HG02973 (cell line): ENCODE measurements at regions not wholly inside any gene's neighbourhood (a gene's known extent, or its start where the extent isn't known, plus 50 kb on each side); places are given as distances from the start of the nearest gene placed in this dataset.
"Not testable (repeated sequence)": the region's sequence is repeated elsewhere in the genome, so short reads cannot be mapped to it uniquely, and the experiment has no call there.

Experiments used
- ATAC-seq: cut with Tn5 transposase; IDR thresholded peaks from one replicate; pipeline ENCODE4 v1.9.1; 2021; ENCODE audit warnings: moderate library complexity; ENCODE audit not compliant: unreplicated experiment

DNA sequence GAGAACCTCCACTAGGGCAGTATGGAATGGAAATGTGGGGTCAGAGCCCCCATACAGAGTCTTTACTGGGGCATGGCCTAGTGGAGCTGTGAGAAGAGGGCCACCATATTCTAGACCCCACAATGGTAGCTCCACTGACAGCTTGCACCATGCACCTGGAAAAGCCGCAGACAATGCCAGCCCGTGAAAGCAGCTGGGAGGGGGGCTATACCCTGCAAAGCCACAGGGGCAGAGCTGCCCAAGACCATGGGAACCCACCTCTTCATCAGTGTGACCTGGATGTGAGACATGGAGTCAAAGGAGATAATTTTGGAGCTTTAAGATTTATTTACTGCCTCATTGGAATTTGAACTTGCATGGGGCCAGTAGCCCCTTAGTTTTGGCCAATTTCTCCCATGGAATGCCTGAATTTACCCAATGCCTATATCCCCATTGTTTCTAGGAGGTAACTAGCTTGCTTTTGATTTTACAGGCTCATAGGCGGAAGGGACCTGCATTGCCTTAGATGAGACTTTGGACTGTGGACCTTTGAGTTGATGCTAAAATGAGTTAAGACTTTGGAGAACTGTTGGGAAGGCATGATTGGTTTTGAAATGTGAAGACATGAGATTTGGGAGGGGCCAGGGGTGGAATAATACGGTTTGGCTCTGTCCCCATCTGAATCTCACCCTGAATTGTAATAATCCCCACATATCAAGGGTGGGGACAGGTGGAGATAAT, 89.4 kb upstream of the MAMLD1 start:
- not testable (repeated sequence) for ATAC-seq

DNA sequence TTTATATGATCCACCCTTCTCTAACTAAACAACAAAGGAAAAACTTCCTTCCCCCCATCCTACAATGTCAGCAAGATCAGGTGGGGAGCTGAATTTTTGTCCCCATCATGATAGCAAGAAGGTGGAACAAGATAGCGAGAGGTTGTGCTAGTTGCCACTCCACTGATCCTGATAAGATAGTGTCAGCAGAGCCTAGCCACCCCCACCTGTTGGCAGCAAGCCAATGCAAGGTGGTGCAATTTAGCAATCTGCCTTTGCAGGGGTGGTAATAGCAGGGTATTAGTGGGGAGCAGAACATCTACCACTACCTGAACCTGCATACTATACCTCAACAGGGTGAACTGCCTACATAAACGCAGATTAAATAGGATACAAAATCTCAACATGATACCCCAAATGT, 80.2 kb upstream of the MAMLD1 start:
- no peak for ATAC-seq

- ATAC-seq = no peak
Measured at GRCh38 chrX:150291014-150291413, 72.1 kb upstream of the MAMLD1 start.

GRCh38 chrX:150293311-150294013, 69.7 kb upstream of the MAMLD1 start:
- no peak for ATAC-seq

GRCh38 chrX:150298841-150299551, 64.1 kb upstream of the MAMLD1 start:
- no peak for ATAC-seq

DNA sequence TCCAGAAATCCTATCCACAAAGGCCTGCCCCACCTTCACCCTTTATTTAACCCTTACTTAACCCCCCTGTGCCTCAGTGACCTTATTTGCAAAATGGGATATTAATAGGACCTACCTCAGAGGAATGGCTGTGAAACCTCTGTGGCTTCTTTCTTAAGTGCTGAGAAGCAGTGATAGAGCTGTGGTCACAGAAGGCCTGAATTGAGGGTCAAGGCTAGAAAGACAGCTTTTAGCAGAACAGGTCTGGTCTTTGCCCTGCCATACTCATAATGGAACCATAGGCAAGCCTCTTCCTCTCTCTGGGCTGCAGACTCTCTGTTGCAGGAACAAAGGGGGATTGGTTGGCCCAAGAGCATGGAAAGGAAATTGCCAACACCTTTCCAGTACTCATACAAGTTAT, 63.5 kb upstream of the MAMLD1 start:
- no peak for ATAC-seq

DNA sequence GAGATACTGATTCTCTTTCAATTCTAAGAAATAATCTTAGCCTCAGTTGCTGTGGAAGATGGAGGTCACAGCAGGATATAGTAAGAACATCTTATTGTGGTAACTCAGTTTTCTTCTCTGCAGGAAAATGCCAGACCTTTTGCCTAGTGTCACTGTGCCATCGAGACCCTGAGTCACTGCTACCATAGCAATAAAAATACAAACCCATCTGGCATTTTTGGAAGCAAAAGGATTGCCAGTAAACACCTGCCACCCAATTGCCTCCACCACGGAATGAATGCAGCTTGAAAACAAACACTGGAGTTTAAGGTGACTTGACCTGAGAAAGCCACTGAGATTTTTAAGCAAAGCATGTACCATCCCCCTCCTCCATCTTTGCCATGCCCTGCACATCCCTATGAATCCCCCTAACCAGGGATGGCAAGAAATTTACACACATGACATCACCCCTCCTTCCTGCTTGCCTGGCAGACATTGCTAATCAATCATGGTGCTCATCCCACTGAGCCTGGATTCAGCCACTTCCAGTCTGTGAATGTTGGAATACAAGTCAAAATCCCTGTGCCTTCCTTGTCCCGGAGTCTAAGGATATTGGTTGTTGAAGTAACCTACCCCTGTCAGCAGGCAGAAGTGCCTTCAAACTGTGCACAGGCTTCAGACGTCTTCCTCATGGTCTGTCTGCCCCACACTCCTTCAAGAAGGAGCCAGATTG, 59.6 kb upstream of the MAMLD1 start:
- no peak for ATAC-seq

GRCh38 chrX:150306002-150306401, 57.1 kb upstream of the MAMLD1 start:
- no peak for ATAC-seq

GRCh38 chrX:150308041-150308440, 55.1 kb upstream of the MAMLD1 start:
- no peak for ATAC-seq

- no peak for ATAC-seq
Measured at GRCh38 chrX:150308532-150309157, 54.5 kb upstream of the MAMLD1 start.

- no peak for ATAC-seq
Measured at GRCh38 chrX:150310417-150310816, 52.7 kb upstream of the MAMLD1 start.

- ATAC-seq = no peak
Measured at GRCh38 chrX:150310881-150311280, 52.2 kb upstream of the MAMLD1 start.

- no peak for ATAC-seq
Measured at GRCh38 chrX:150312931-150313330, 50.2 kb upstream of the MAMLD1 start.
